SJCRH30 (cell line): ENCODE measurements at regions not wholly inside any gene's neighbourhood (a gene's known extent, or its start where the extent isn't known, plus 50 kb on each side); places are given as distances from the start of the nearest gene placed in this dataset.
"Not testable (repeated sequence)": the region's sequence is repeated elsewhere in the genome, so short reads cannot be mapped to it uniquely, and the experiment has no call there.

Experiments used
- DNase-seq, 2 experiments: peaks; one replicate each; pipeline ENCODE4 v3.0.0-alpha.2; 2015 to 2020
- H3K27ac ChIP-seq: fragments of 250-450 bp; sonication (Bioruptor Pico); 2 replicates; pipeline ENCODE4 v1.5.1; 2020; ENCODE audit warnings: mild to moderate bottlenecking, moderate library complexity
- H3K27me3 ChIP-seq: fragments of 250-450 bp; sonication (Bioruptor Pico); 2 replicates; pipeline ENCODE4 v1.5.1; 2020; ENCODE audit warnings: mild to moderate bottlenecking, moderate library complexity
- H3K36me3 ChIP-seq: fragments of 250-450 bp; sonication (Bioruptor Pico); 2 replicates; pipeline ENCODE4 v1.5.1; 2020; ENCODE audit warnings: mild to moderate bottlenecking, moderate library complexity
- H3K4me1 ChIP-seq: fragments of 250-450 bp; sonication (Bioruptor Pico); 2 replicates; pipeline ENCODE4 v1.5.1; 2020; ENCODE audit warnings: mild to moderate bottlenecking, moderate library complexity
- H3K4me3 ChIP-seq: fragments of 250-450 bp; sonication (Bioruptor Pico); 2 replicates; pipeline ENCODE4 v1.5.1; 2020; ENCODE audit warnings: mild to moderate bottlenecking, moderate library complexity
- H3K9me3 ChIP-seq: fragments of 250-450 bp; sonication (Bioruptor Pico); replicated peaks from 2 replicates; pipeline ENCODE4 v1.5.1; 2020; ENCODE audit warnings: mild to moderate bottlenecking, moderate library complexity

DNA sequence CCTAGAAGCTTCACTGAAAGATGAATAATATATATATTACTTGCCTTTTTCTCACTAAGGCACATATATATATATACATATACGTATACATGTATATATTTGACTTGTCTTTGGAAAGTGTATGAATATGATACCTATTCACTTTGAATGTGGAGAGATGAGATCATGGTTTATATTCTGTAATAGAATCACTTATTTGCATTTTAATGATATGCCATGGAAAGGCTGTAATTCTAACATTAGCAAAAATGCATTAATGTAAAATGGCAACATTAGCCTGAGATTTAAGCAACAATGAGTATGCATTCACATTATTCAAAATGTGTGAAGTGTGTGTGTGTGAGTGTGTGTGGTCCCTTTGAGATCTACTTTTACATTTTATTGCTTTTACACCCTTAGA lies 54.5 kb upstream of the PRKD1 start:
- no peak for DNase-seq
- Histone ChIP-seq H3K4me3 (no peak overlapping the region), H3K4me1 (no peaks in the 10 kb centered on the region), H3K27ac (no peak overlapping the region), H3K36me3 (no peaks in the 10 kb centered on the region), H3K27me3 (no peaks in the 10 kb centered on the region), H3K9me3 (no peaks in the 10 kb centered on the region)

DNA sequence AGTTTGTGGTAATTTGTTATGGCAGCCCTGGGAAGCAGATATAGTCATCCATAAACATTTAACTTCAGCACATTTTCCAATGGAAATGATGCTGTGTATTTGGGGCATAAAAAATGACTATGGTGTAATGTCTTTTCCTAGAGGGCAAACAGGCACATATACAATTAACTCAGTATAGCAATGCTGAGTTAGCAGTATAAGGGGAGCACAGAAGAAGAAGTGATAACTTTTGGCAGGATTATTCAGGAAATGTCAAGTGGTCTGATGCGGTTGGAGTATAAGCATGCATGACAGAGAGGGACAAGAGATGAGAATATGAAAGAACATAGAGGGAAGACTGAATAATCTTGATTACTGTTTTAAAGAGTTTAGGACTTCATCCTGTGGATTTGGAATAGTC lies 55.3 kb upstream of the PRKD1 start:
- Histone ChIP-seq H3K27ac (no peak overlapping the region), H3K36me3 (no peaks in the 10 kb centered on the region), H3K9me3 (no peaks in the 10 kb centered on the region), H3K4me1 (no peaks in the 10 kb centered on the region), H3K4me3 (no peak overlapping the region), H3K27me3 (no peaks in the 10 kb centered on the region)
- DNase-seq: no peak

DNA sequence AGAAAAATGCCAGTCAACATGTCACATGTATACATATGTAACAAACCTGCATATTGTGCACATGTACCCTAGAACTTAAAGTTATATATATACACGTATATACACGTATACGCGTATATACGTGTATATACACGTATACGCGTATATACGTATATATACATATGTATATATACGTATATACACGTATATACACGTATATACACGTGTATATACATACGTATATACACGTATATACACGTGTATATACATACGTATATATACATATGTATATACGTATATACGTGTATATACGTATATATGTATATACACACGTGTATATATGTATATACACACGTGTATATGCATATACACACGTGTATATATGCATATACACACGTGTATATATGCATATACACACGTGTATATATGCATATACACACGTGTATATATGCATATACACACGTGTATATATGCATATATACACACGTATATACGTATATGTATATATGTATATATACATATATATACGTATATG lies 62.8 kb upstream of the PRKD1 start:
- not testable (repeated sequence) for H3K36me3 ChIP-seq, H3K27ac ChIP-seq, H3K4me3 ChIP-seq, H3K27me3 ChIP-seq, H3K4me1 ChIP-seq, DNase-seq, H3K9me3 ChIP-seq

DNA sequence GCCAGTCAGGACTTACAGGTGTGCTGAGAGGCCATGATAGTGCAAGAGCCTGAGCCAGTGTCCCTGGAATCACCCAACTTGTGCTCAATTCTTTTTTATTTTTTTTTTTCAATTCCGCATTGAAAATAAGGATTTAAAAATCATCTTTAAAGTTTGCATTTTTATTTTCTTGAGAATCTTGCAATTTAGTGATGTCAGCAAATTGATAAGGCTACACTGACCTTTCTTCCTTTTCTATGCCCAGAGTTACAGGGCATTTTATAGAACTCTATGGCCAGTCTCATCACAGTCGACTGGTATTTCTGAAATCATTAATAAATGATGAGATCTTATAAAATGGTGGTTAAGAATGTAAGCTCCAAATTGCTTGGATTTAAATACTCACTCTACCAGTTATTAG lies 63.3 kb upstream of the PRKD1 start:
- H3K27ac ChIP-seq: no peak overlapping the region
- no peaks in the 10 kb centered on the region for H3K36me3 ChIP-seq
- DNase-seq: no peak
- H3K4me3 ChIP-seq: no peak overlapping the region
- H3K4me1 ChIP-seq: no peaks in the 10 kb centered on the region
- H3K9me3 ChIP-seq: no peaks in the 10 kb centered on the region
- no peaks in the 10 kb centered on the region for H3K27me3 ChIP-seq

DNA sequence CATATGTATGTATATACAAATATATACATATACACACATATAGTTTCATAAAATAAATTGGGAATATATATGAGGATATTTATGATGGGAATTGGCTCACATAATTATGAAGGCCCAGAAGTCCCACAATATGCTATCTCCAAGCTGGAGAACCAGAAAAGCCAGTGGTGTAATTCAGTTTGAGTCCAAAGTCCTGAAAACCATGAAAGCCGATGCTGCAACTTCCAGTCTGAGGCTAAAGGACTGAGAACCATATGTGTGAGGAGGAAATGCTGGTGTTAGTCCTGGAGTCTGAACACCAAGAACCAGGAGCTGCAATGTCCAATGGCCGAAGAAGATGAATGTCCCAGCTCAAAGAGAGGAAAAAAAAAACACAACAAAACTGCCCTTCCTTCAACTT lies 65.5 kb upstream of the PRKD1 start:
- H3K27me3 ChIP-seq: no peaks in the 10 kb centered on the region
- H3K4me1 ChIP-seq: no peaks in the 10 kb centered on the region
- DNase-seq: no peak
- no peaks in the 10 kb centered on the region for H3K36me3 ChIP-seq
- H3K4me3 ChIP-seq: no peak overlapping the region
- H3K9me3 ChIP-seq: no peaks in the 10 kb centered on the region
- no peak overlapping the region for H3K27ac ChIP-seq

DNA sequence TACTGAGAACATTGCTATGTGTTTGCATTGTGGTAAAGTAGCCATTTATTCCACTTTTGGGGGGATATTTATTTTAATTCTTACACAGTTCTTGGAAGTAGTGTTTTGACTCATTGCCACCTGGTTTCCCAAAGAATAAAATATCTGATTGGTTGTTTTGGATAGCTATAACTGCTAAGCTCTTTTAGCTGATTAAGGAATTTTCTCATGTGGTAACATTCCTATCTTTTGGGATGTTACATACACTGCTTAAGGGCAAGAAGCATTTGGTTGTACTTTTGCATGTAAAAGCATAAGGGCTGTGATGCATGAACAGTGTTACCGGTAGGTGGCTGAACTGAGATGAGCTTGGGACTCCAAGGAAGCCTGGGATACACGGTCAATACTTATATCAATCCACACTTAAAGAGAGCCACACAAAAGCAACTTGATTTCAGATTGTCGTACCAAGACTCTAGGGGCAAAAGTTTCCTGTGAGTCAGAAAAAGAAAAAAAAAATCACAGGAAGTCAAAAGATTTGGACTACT lies 71.4 kb upstream of the PRKD1 start:
- no peaks in the 10 kb centered on the region for H3K9me3 ChIP-seq
- no peak overlapping the region for H3K4me3 ChIP-seq
- no peaks in the 10 kb centered on the region for H3K4me1 ChIP-seq
- no peak for DNase-seq
- no peak overlapping the region for H3K27ac ChIP-seq
- no peaks in the 10 kb centered on the region for H3K36me3 ChIP-seq
- no peaks in the 10 kb centered on the region for H3K27me3 ChIP-seq

DNA sequence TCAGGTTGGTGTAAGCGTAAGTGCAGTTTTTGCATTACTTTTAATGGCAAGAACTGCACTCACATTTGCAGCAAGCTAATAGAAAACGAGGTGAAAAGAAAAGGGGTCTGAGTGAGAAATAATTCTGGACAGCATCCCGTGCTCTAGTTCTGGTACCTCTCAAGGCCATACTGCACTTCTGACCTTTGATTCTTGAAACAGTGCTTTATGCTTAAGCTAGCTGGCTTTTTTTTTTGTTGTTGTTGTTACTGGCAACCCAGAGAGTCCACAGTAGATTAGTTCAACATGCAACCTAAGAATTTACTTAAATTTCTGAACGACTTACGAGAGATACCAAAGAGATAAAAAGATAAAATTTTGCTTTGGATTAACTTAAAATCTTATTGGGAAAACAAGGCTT lies 75.2 kb upstream of the PRKD1 start:
- Histone ChIP-seq H3K4me1 (0 out of 2 replicates have a peak, but pooled peaks cover 4% of the 10 kb centered on the region), H3K27ac (no peak overlapping the region), H3K27me3 (no peaks in the 10 kb centered on the region), H3K9me3 (no peaks in the 10 kb centered on the region), H3K4me3 (no peak overlapping the region), H3K36me3 (no peaks in the 10 kb centered on the region)
- no peak for DNase-seq

DNA sequence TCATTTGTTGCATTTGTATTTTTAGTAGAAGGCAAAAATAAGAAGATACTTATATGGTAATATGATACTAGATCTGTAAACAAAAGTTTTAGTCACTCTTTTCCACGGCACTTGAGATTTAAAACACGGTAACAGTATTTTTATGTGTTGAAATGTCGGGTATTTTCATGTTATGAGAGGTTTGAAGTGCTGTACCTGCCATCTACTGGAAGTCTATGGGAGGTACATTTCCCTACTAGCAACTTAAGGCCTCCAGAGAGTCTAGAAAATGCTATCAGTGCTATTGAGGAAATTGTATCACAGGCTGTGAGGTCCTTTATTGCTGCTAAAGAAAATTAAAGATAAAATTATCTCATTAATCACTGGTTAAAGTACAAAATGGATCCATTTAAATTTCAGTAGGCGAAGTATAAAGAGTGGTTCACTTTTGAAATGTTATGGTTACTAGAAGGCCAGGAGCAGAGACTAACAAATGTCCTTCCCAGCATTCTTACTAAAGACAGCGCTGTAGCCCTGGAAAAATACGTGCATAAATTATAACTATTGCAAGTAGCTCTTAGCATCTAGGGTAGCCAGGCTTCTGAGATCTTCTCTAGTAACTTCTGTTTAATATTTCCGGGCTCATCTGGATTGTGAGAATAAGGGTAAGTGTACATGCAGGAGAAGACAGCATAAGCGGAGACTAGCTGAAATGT lies 77.6 kb upstream of the PRKD1 start:
- no peak overlapping the region for H3K4me3 ChIP-seq
- H3K27me3 ChIP-seq: no peaks in the 10 kb centered on the region
- peak; percentile 9 to 70 for DNase-seq
- H3K4me1 ChIP-seq: 0 out of 2 replicates have a peak, but pooled peaks cover 4% of the 10 kb centered on the region
- H3K36me3 ChIP-seq: no peaks in the 10 kb centered on the region
- H3K9me3 ChIP-seq: no peaks in the 10 kb centered on the region
- no peak overlapping the region for H3K27ac ChIP-seq

DNA sequence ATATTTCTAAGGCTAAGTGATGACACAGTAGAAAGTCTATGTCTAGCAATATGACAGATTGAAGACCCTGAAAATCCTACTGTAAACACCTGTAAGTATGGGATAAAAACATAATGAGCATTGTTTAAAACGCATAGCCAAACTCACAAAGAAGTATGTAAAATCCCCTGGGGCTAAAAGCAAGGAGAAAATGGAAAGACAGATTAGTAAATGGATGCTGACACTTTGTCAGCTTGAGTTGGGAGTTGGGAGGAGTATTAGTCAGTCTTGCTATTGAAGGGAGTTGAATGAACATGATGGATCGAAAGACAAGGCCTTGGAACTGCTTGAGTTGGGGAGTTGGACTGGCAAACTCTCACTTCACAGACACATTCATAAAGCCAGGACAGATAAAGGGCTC lies 79.0 kb upstream of the PRKD1 start:
- H3K4me3 ChIP-seq: no peak overlapping the region
- no peaks in the 10 kb centered on the region for H3K27me3 ChIP-seq

DNA sequence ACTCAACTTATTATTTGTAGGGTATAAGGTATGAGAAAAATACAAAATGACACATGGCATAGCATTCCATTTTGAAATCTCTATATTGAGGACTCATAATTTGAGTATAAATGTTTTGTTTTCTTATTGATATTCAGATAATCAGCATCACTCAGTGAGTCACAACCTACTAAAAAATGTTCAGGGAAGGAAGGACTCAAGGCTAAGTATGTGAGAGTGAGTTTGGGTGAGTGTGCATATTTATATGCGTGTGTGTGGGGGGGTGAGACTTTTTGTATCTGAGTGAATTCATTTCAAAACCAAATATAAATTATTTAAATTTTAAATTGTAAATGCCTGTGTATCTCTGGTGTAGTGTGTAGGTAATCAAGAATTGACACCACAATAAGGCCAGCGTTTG lies 87.8 kb upstream of the PRKD1 start:
- no peak for DNase-seq

More for the DNA sequence above, 79.0 kb upstream of the PRKD1 start:
- Histone ChIP-seq H3K4me1 (0 out of 2 replicates have a peak, but pooled peaks cover 4% of the 10 kb centered on the region), H3K36me3 (no peaks in the 10 kb centered on the region), H3K9me3 (no peaks in the 10 kb centered on the region), H3K27ac (no peak overlapping the region)
- no peak for DNase-seq

DNA sequence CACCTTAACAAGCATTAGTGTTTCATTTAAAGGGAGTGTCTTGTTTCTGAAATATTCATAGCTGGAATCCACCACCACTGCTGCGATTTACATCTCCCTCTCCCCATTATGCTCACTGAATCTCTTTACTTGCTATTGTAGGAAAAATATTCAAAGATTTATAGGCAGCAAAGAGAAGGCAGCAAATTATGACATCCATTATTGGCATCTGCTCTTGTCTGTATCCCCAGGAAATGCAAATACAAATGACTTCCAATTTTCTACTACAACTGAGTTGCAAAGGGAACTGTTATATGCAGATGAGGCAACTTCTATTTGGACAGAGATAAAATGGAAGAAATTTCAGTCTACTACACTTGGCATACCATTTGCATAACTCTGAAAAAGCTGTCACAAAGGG lies 88.4 kb upstream of the PRKD1 start:
- Histone ChIP-seq H3K9me3 (no peaks in the 10 kb centered on the region), H3K27ac (no peak overlapping the region), H3K4me3 (no peak overlapping the region), H3K27me3 (no peaks in the 10 kb centered on the region), H3K4me1 (no peaks in the 10 kb centered on the region), H3K36me3 (no peaks in the 10 kb centered on the region)
- DNase-seq: no peak

More for the DNA sequence above, 87.8 kb upstream of the PRKD1 start:
- H3K4me1 ChIP-seq: no peaks in the 10 kb centered on the region
- no peaks in the 10 kb centered on the region for H3K9me3 ChIP-seq
- H3K4me3 ChIP-seq: no peak overlapping the region
- H3K27ac ChIP-seq: no peak overlapping the region
- no peaks in the 10 kb centered on the region for H3K36me3 ChIP-seq
- no peaks in the 10 kb centered on the region for H3K27me3 ChIP-seq

DNA sequence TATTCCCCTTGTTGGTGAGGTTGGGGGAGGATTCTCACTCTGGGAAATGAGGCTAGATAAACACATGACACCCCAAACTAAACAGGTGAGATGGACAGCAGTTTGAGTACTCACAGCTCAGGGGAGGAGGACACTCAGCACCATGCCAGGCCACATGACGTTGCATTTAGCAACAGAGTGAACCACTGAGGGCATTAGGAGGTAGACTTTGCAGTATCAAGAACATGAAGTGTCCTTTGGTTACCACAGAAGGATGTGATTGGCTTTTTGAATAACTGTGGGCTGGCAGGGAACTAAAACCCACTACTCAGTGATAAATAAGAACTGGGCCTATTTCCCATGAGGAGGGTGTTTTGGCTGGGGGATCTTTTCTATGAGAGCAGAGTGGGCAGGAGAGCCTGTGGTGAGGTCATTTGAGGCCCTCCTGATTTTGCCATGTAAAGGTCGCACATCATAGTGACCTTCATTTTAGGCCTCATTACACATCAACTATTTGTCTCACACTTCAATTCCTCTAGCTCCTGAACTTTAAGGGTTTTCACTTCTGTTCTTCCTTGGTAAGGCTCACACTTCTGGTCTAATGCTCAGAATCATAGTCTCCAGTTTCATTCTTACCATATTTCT lies 89.8 kb upstream of the PRKD1 start:
- Histone ChIP-seq H3K27ac (no peak overlapping the region), H3K27me3 (no peaks in the 10 kb centered on the region), H3K36me3 (no peaks in the 10 kb centered on the region), H3K4me1 (no peaks in the 10 kb centered on the region), H3K4me3 (no peak overlapping the region), H3K9me3 (no peaks in the 10 kb centered on the region)
- DNase-seq: no peak

DNA sequence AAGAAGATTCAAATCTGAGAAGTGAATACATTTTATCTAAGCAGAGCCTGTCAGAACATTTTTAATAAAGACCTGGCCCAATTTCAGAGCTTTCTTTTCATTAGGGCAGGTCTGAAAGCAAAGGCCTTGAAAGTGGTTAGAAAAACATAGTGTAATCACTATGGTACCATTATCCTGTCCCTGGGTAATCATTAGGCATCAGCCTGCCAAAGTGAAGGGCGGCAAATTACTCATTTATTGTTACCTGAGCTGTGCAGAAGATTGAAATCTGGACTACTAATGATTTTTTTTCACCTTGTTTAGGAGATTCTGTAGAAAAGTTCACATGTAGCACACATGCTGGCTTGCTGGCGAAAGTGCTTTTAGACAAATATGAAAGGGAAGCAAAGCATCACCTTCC lies 92.6 kb upstream of the PRKD1 start:
- H3K9me3 ChIP-seq: no peaks in the 10 kb centered on the region
- no peak overlapping the region for H3K4me3 ChIP-seq
- no peaks in the 10 kb centered on the region for H3K27me3 ChIP-seq
- H3K4me1 ChIP-seq: no peaks in the 10 kb centered on the region
- H3K27ac ChIP-seq: no peak overlapping the region
- H3K36me3 ChIP-seq: no peaks in the 10 kb centered on the region
- no peak for DNase-seq

DNA sequence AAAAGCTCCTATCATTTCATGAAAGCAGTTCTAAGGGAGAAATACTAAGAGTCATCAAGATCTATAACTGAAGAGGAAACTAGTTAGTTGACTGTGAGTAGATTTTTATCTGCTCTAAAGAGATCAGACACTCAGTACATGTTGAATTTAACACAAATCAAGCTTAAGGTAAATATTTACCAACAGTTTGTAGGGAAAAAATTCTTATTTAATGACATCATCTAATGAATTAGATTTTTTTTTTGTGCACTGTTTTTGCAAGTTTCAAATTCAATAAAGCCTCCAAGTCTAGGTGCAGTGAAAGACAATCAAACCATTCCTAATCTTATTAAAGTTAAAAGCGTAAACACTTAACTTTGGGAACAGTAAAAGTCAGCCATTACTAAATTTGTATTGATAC lies 93.0 kb upstream of the PRKD1 start:
- DNase-seq: no peak
- no peaks in the 10 kb centered on the region for H3K9me3 ChIP-seq
- no peak overlapping the region for H3K27ac ChIP-seq
- H3K36me3 ChIP-seq: no peaks in the 10 kb centered on the region
- H3K27me3 ChIP-seq: no peaks in the 10 kb centered on the region
- no peak overlapping the region for H3K4me3 ChIP-seq
- H3K4me1 ChIP-seq: no peaks in the 10 kb centered on the region

DNA sequence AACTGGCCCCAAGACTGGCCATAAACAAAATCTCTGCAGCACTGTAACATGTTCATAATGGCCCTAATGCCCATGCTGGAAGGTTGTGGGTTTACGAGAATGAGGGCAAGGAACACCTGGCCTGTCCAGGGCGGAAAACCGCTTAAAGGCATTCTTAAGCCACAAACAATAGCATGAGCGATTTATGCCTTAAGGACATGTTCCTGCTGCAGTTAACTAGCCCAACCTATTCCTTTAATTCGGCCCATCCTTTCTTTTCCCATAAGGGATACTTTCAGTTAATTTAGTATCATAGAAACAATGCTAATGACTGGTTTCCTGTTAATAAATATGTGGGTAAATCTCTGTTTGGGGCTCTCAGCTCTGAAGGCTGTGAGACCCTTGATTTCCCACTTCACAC lies 95.7 kb upstream of the PRKD1 start:
- not testable (repeated sequence) for H3K27ac ChIP-seq, H3K4me3 ChIP-seq, H3K27me3 ChIP-seq, DNase-seq, H3K36me3 ChIP-seq, H3K4me1 ChIP-seq, H3K9me3 ChIP-seq

DNA sequence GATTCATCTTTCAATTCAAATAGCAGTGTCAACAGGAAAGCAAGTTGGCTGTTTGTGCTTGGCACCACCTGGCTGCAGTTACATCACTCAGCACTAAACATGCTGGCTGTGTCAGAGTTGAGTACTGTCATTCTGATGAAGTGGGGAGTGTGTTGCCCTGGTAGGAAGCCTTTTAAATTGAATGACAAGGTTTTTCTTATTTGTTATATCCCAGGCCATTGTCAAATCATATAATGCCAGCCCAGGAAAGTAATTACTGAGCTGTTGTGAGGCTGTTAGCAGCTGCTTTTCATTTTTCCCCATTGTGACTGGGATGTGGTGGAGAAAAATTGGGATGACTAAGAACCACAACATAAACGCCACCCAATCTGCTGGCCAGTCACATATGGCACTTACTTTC lies 106.5 kb upstream of the PRKD1 start:
- H3K36me3 ChIP-seq: no peaks in the 10 kb centered on the region
- H3K27ac ChIP-seq: no peak overlapping the region
- 0 out of 2 replicates have a peak, but pooled peaks cover 4% of the 10 kb centered on the region for H3K27me3 ChIP-seq
- H3K4me3 ChIP-seq: no peak overlapping the region
- DNase-seq: no peak
- H3K9me3 ChIP-seq: no peaks in the 10 kb centered on the region
- no peaks in the 10 kb centered on the region for H3K4me1 ChIP-seq
